HL-60 (cell line): ENCODE measurements at regions not wholly inside any gene's neighbourhood (a gene's known extent, or its start where the extent isn't known, plus 50 kb on each side); places are given as distances from the start of the nearest gene placed in this dataset.
"Not testable (repeated sequence)": the region's sequence is repeated elsewhere in the genome, so short reads cannot be mapped to it uniquely, and the experiment has no call there.

Experiments used
- DNase-seq, 2 experiments: peaks; one replicate each; pipeline ENCODE4 v3.0.0-alpha.2; 2010 to 2020; ENCODE audit warnings: low read depth in 1 of 2, low spot score in 1 of 2
- H3K27ac ChIP-seq: fragments of 250-450 bp; sonication (Bioruptor Pico); replicated peaks from 2 replicates; pipeline ENCODE4 v1.5.1; 2020; ENCODE audit warnings: mild to moderate bottlenecking, moderate library complexity
- H3K27me3 ChIP-seq: fragments of 250-450 bp; sonication (Bioruptor Pico); 2 replicates; pipeline ENCODE4 v1.5.1; 2021; ENCODE audit warnings: mild to moderate bottlenecking, moderate library complexity; ENCODE audit not compliant: insufficient read depth, poor library complexity, severe bottlenecking
- H3K4me3 ChIP-seq: replicated peaks from 2 replicates; pipeline ENCODE4 v1.5.1; 2011; ENCODE audit warnings: mild to moderate bottlenecking, control low read depth, low read length; ENCODE audit not compliant: insufficient read depth
- GABPA ChIP-seq: IDR thresholded peaks from 2 replicates; pipeline ENCODE4 v1.6.1; 2012; ENCODE audit warnings: low read depth
- POLR2AphosphoS5 ChIP-seq: IDR thresholded peaks from 2 replicates; pipeline ENCODE4 v1.6.1; 2012; ENCODE audit warnings: low read depth
- SPI1 ChIP-seq: IDR thresholded peaks from 2 replicates; pipeline ENCODE4 v1.6.1; 2012; ENCODE audit warnings: low read depth, mild to moderate bottlenecking, borderline replicate concordance
- TF ChIP-seq, protein P1 (sequence below): IDR thresholded peaks from 2 replicates; pipeline ENCODE4 v1.6.1; 2012; ENCODE audit warnings: low read depth; ENCODE audit not compliant: insufficient replicate concordance
- TF ChIP-seq, protein P2 (sequence below): IDR thresholded peaks from one replicate; pipeline ENCODE4 v1.5.1; 2011; ENCODE audit warnings: low read length, control low read depth, inconsistent platforms; ENCODE audit not compliant: insufficient read depth

DNA sequence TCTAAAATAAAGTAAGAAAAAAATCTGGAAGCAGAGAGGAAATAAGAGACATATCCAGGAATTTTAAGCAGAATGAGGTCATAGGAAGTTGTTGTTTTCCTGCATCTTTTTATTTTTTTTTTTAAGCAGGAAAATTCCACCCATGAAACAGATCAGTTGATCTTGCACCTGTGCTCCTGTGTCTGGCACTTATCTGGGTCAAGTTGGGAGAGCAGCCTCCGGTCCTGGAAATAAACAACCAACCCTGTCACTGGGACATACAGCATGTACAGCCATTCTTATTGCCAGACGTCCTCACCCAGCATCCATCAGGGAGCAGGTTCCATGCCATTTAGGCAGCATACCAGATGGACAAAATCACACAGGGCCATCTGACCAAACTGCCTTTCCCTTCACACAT is 266.0 kb upstream of the BTG1 start:
- TF ChIP-seq POLR2AphosphoS5, result no peak
- TF ChIP-seq, protein P1, sequence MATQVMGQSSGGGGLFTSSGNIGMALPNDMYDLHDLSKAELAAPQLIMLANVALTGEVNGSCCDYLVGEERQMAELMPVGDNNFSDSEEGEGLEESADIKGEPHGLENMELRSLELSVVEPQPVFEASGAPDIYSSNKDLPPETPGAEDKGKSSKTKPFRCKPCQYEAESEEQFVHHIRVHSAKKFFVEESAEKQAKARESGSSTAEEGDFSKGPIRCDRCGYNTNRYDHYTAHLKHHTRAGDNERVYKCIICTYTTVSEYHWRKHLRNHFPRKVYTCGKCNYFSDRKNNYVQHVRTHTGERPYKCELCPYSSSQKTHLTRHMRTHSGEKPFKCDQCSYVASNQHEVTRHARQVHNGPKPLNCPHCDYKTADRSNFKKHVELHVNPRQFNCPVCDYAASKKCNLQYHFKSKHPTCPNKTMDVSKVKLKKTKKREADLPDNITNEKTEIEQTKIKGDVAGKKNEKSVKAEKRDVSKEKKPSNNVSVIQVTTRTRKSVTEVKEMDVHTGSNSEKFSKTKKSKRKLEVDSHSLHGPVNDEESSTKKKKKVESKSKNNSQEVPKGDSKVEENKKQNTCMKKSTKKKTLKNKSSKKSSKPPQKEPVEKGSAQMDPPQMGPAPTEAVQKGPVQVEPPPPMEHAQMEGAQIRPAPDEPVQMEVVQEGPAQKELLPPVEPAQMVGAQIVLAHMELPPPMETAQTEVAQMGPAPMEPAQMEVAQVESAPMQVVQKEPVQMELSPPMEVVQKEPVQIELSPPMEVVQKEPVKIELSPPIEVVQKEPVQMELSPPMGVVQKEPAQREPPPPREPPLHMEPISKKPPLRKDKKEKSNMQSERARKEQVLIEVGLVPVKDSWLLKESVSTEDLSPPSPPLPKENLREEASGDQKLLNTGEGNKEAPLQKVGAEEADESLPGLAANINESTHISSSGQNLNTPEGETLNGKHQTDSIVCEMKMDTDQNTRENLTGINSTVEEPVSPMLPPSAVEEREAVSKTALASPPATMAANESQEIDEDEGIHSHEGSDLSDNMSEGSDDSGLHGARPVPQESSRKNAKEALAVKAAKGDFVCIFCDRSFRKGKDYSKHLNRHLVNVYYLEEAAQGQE, result no peak
- TF ChIP-seq, protein P2, sequence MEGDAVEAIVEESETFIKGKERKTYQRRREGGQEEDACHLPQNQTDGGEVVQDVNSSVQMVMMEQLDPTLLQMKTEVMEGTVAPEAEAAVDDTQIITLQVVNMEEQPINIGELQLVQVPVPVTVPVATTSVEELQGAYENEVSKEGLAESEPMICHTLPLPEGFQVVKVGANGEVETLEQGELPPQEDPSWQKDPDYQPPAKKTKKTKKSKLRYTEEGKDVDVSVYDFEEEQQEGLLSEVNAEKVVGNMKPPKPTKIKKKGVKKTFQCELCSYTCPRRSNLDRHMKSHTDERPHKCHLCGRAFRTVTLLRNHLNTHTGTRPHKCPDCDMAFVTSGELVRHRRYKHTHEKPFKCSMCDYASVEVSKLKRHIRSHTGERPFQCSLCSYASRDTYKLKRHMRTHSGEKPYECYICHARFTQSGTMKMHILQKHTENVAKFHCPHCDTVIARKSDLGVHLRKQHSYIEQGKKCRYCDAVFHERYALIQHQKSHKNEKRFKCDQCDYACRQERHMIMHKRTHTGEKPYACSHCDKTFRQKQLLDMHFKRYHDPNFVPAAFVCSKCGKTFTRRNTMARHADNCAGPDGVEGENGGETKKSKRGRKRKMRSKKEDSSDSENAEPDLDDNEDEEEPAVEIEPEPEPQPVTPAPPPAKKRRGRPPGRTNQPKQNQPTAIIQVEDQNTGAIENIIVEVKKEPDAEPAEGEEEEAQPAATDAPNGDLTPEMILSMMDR, result no peak
- no peak for TF ChIP-seq GABPA
- TF ChIP-seq SPI1, result no peak
- DNase-seq, result no peak
- Histone ChIP-seq H3K4me3 (no peak overlapping the region), H3K27me3 (no peaks in the 10 kb centered on the region), H3K27ac (no peak overlapping the region)

DNA sequence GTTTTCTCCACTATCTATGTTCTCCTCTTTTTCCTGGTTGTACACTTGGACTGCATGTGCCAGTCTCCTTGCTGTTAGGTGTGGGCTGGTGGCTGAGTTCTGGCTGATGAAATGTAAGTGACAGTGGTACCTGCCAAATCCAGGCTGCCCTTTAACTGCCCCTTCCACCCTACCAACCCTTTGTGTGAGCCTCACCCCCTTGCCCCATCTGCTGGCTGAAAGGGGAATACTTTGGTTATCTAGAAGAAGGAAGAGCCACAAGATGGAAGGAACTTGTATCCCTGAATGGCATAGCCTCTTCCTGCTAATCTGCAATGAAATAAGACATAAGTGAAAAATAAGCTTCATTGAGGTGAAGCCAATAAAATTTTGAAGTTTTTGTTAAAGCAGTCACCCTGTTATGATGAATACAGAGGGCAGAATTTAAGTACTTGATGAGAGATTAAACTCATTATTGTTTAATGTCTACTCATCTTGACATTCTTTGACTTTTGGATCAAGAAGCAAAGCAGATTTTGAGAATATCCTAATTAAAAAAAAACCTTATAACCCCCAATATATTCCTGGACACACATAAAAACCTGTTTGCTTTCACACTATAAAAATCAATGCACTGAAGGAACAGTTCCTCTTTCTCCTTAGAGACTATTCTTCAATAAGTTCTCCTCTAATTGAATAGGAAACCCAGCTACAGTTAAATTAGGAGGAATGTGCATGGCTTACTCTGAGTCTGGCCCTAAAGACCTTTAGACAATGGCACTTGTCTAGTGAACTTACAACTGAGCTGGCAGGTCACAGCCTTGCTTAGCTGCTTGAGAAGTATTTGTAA is 262.6 kb upstream of the BTG1 start:
- TF ChIP-seq GABPA (no peak), SPI1 (no peak), POLR2AphosphoS5 (no peak)
- TF ChIP-seq, protein P1, result no peak
- TF ChIP-seq, protein P2, result peak; percentile 32
- H3K4me3 ChIP-seq, result no peak overlapping the region
- no peaks in the 10 kb centered on the region for H3K27me3 ChIP-seq
- peak in 1 of 2 experiments; percentile 40 for DNase-seq
- H3K27ac ChIP-seq, result no peak overlapping the region

DNA sequence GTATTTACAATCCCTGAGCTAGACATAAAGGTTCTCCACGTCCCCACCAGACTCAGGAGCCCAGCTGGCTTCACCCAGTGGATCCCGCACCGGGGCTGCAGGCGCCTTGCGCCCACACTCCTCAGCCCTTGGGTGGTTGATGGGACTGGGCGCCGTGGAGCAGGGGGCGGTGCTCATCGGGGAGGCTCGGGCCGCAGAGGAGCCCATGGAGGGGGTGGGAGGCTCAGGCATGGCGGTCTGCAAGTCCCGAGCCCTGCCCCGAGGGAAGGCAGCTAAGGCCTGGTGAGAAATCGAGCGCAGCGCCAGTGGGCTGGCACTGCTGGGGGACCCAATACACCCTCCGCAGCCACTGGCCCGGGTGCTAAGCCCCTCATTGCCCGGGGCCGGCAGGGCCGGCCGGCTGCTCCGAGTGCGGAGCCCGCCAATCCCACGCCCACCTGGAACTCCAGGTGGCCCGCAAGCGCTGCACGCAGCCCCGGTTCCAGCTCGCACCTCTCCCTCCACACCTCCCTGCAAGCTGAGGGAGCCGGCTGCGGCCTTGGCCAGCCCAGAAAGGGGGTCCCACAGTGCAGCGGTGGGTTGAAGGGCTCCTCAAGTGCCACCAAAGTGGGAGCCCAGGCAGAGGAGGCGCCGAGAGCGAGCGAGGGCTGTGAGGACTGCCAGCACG is 260.9 kb upstream of the BTG1 start:
- not testable (repeated sequence) for DNase-seq, H3K27me3 ChIP-seq, H3K4me3 ChIP-seq, H3K27ac ChIP-seq

DNA sequence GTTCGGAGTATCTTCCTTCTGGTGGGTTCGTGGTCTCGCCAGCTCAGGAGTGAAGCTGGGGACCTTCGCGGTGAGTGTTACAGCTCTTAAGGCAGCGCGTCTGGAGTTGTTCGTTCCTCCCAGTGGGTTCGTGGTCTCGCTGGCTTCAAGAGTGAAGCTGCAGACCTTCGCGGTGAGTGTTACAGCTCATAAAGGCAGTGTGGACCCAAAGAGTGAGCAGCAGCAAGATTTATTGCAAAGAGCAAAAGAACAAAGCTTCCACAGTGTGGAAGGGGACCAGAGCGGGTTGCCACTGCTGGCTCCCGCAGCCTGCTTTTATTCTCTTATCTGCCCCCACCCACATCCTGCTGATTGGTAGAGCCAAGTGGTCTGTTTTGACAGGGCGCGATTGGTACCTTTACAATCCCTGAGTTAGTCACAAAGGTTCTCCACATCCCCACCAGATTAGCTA is 260.2 kb upstream of the BTG1 start:
- not testable (repeated sequence) for H3K27me3 ChIP-seq, H3K27ac ChIP-seq, DNase-seq, H3K4me3 ChIP-seq
